GM18498 (cell line): ENCODE measurements at regions not wholly inside any gene's neighbourhood (a gene's known extent, or its start where the extent isn't known, plus 50 kb on each side); places are given as distances from the start of the nearest gene placed in this dataset.

Experiments used
- ATAC-seq: cut with Tn5 transposase; IDR thresholded peaks from one replicate; pipeline ENCODE4 v1.9.1; 2021; ENCODE audit warnings: mild to moderate bottlenecking, moderate library complexity; ENCODE audit not compliant: unreplicated experiment

GRCh38 chr3:31409866-31410265 is 122.9 kb upstream of the STT3B start:
- ATAC-seq: no peak

DNA sequence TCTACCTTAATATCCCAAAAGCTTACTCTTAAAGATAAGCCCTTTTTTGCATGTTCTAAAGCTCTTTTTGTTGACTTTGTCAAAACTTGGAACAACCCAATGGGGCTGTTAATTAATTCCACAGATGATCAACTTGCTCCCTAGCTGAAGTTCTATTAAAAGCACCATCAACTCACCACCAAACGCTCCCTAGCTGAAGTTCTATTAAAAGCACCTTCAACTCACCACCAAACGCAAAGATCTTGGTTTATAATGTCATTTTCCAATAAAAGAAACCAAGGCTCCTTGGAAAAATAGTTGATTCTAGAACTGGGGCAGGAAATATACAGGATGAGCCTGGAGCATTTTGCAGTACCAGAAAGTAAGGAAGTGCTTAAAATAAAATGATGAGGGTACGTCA is 122.3 kb upstream of the STT3B start:
- no peak for ATAC-seq

GRCh38 chr3:31412832-31413231 is 119.9 kb upstream of the STT3B start:
- no peak for ATAC-seq

- ATAC-seq: no peak
Measured at GRCh38 chr3:31413515-31413914, 119.2 kb upstream of the STT3B start.

DNA sequence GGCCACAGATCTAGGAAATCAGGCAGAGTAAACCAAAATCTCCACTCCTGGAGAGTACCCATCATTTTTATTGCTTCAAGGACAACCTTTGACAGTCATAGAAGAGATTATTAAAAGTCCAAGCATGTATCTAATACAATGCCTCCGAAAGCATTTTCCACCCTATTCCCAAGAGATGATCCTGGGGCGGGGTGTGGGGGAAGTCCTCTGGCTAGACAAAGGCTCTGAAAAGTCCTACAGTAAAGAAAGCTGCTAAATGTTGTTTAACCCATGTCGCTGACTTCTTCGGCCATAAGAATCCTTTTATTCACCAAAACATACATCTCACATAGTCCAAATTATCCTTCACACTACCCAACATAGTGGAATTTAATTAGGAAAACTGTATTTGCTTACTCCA is 115.7 kb upstream of the STT3B start:
- no peak for ATAC-seq

DNA sequence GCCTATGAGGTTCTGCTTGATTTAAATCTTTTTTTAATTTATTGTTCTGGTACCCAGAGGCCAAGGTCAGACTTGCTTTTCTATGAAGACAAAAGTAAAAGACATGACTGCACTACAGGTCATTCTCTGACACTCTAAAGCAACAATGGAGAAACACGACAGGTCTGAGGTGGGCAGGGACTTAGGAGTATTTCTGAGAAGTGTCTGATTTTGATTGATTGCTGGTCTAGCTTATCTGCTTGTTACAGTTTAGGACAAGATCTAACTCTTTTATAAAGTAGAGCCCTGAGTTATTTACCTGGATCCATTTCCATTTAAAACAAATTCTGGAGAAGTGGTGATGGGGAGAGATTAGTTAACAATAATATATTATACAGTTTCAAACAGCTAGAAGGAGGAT is 115.2 kb upstream of the STT3B start:
- ATAC-seq: no peak

GRCh38 chr3:31420311-31420710 is 112.4 kb upstream of the STT3B start:
- ATAC-seq: no peak

GRCh38 chr3:31421314-31422048 is 111.2 kb upstream of the STT3B start:
- peak; percentile 72 for ATAC-seq

DNA sequence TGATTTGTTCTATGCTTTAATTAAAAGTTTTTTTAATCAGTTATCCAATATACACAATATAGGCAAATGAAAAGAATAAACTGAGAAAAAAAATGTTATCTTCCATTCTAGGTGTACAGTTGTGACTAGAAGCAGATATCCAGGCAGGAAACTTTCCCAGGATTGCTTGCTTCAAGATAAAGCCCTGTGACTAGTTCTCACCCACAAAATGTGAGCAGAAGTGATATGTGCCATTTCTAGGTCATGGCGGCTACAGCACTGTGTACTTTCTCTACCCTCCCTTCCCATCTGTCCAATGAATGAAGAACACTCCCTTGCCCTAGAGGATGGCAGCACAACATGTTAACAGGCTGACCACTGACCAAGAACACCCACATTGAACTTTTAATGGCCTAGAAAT is 110.5 kb upstream of the STT3B start:
- ATAC-seq: no peak

GRCh38 chr3:31423482-31423881 is 109.2 kb upstream of the STT3B start:
- ATAC-seq: no peak

GRCh38 chr3:31425401-31425800 is 107.3 kb upstream of the STT3B start:
- no peak for ATAC-seq

DNA sequence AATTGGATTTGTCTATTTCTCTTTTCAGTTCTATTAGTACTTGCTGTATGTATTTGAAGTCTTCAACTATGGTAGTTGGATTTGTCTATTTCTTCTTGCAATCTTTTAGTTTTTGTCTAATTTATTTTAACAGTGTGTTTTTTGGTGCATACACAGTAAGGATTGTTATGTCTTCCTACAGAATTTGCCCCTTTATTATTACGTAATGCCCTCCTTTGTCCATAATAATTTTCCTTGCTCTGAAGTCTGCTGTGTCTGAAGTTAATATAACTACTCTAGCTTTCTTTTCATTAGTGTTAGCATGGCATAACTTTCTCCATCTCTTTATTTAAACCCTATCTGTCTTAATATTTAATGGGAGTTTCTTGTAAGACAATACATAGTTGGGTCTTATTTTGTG is 105.1 kb upstream of the STT3B start:
- ATAC-seq: no peak

- no peak for ATAC-seq
Measured at GRCh38 chr3:31431321-31431720, 101.4 kb upstream of the STT3B start.

GRCh38 chr3:31432897-31433678 is 99.6 kb upstream of the STT3B start:
- ATAC-seq: no peak

- ATAC-seq: no peak
Measured at GRCh38 chr3:31433679-31433992, 99.1 kb upstream of the STT3B start.

DNA sequence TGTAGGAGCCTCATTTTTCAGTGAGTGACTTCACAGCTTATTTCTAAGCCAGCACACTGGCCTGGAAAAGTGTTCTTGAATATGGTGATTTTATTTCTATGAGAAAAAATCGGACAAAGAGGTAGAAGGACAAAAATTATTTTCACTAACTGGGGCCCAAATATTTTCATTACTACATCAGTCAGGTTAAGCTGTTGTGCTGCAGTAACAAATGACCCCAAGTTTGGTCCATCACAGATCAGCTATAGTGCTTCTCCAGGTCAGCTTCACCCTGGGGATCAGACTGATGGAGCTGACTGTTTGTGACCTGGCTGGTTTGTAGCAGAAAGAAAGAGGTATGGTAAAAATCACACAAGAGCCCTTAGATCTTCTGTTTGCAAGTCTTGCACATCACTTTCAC is 97.9 kb upstream of the STT3B start:
- ATAC-seq: no peak

DNA sequence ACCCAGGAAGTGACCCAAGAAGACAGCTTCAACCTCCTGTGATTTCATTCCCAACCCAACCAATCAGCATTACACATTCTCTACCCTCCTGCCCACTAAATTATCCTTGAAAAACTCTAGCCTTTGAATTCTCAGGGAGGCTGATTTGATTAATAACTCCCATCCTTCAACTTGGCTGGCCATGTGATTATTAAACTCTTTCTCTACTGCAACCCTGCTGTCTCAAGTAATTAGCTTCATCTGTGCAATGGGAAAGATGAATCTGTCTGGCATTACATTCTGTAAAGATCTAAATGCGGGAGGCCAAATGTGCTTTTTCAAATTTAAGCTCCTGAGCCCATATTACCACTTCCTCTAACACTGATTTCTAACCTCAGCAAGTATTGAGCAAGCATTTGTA is 95.9 kb upstream of the STT3B start:
- no peak for ATAC-seq

DNA sequence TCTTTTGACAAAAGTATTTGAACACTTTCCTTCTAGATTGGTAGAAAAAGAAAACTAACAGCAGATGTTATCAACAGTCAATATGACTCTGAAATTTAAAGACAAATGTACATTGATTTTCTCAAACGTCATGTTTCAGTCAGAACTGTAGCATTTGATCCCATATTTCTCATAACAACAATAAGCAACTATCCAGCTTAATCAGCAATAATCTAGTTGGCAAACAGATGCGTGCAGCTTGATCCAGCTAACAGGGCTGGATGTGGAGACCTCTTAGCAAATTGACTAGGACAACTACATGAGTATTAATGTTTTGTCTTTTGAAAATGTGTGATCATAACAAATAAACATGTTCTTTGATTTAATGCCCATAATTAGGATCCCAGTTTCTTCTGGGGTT is 94.0 kb upstream of the STT3B start:
- ATAC-seq: no peak

- no peak for ATAC-seq
Measured at GRCh38 chr3:31439890-31440750, 92.6 kb upstream of the STT3B start.

DNA sequence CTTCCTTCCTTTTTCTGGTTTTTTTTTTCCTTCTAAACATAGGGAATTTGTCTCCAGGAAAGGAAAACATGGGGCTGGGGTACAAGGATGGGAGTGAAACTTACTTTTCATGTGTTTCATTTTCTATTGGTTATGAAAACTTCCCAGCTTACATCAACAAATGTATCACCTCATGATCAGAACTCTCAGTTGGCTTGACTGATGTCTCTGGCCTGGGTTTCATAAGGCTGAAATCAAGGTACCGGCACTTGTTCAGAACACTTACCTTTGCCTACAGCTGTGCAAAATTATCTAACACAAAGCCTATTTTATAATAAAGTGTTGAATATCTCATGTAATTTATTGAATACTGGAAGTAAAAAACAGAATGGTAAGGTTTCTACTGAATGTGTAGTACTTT is 91.8 kb upstream of the STT3B start:
- no peak for ATAC-seq

GRCh38 chr3:31442755-31443154 is 90.0 kb upstream of the STT3B start:
- ATAC-seq: no peak
